ENCODE measurements at regions not wholly inside any gene's neighbourhood (a gene's known extent, or its start where the extent isn't known, plus 50 kb on each side); places are given as distances from the start of the nearest gene placed in this dataset.

GRCh38 chr6:81130969-81131368, 621.5 kb downstream of the TENT5A start:
- TF ChIP-seq CTCF (IDR thresholded peaks at IDR 0.05; ENCODE audit: poor library complexity, severe bottlenecking) = no peak
- TF ChIP-seq EZH2 (IDR thresholded peaks at IDR 0.05; ENCODE audit: borderline replicate concordance, insufficient read depth, low read length, poor library complexity, severe bottlenecking) = no peak
- TF ChIP-seq RAD21 (conservative IDR thresholded peaks at IDR 0.05) = no peak
- no peak for TF ChIP-seq SMC3 (conservative IDR thresholded peaks at IDR 0.05; ENCODE audit: poor library complexity)
- TF ChIP-seq EP300 (conservative IDR thresholded peaks at IDR 0.05; ENCODE audit: poor library complexity, severe bottlenecking) = no peak
- no peak for TF ChIP-seq POLR2AphosphoS5 (IDR thresholded peaks at IDR 0.05)
- no peak for TF ChIP-seq TAF1 (IDR thresholded peaks at IDR 0.05; ENCODE audit: low read depth)
- no peak for TF ChIP-seq MXI1 (conservative IDR thresholded peaks at IDR 0.05; ENCODE audit: poor library complexity, severe bottlenecking)
- TF ChIP-seq REST (IDR thresholded peaks at IDR 0.05; ENCODE audit: borderline replicate concordance) = no peak
